ENCODE measurements at regions not wholly inside any gene's neighbourhood (a gene's known extent, or its start where the extent isn't known, plus 50 kb on each side); places are given as distances from the start of the nearest gene placed in this dataset.

DNA sequence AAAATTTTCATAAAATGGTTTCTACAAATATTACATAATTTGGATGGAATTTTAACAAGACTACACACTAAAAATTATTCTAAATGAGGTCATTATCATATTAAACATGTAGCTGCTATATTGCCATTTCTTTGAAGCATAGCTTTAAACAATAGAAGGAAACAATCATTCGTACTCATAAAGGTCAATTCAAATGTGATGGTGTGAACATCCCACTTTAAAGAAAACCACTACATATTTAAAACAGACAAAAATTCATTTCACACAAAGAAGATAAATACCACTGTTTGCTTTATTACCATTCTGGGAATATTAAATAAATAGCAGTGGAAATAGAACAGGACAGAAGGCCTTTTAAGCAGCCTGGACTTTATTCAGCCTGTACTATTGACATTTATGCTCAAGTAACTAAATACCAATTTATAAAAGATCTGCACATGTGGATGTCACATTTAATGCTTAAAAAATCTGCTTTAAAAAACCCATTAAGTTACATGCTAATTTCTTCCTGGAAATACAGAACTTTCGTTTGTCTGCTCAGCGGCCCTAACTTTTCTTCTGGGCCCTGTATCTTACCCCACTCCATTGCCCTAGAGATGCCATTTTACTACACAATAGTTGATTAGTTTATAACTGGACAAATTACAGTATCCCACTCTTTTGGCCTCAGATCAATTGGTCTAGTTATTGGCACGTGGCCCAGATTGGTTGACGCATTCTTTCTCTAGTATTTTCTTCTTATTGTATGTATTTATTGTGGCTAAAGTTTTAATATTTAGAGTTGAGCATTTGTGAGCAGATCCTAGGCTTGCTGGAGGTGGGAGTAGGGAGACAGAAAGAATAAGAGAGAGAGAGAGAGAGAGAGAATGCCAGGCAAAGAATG lies 215.1 kb upstream of the SPRY2 start:
- Histone ChIP-seq H3K27me3 (ENCODE audit: control insufficient read depth, insufficient read depth, low read length) (no peaks in the 10 kb centered on the region), H3K9ac (ENCODE audit: low read length in 3 of 3) (no peak overlapping the region), H3K27ac (ENCODE audit: low read depth in 2 of 2, low read length in 2 of 2) (no peak overlapping the region), H3K4me1 (ENCODE audit: control insufficient read depth in 2 of 3, insufficient read depth in 2 of 3, low read depth in 1 of 3, low read length in 3 of 3) (no peaks in the 10 kb centered on the region), H3K36me3 (ENCODE audit: control insufficient read depth in 2 of 3, insufficient read depth in 3 of 3, low read length in 3 of 3) (no peaks in the 10 kb centered on the region), H3K4me3 (ENCODE audit: low read length in 3 of 3) (no peak overlapping the region), H3K9me3 (ENCODE audit: control insufficient read depth in 2 of 3, insufficient read depth in 1 of 3, low read length in 3 of 3) (no peaks in the 10 kb centered on the region)
- intact Hi-C loops (cut with DNase I) = no loop called here
- FAIRE-seq (no peak), DNase-seq (peak in 1 of 5 donors; percentile 22)
- TF ChIP-seq CTCF (IDR thresholded peaks at IDR 0.05; ENCODE audit: borderline replicate concordance, extremely low read depth, insufficient read depth) = no peak

DNA sequence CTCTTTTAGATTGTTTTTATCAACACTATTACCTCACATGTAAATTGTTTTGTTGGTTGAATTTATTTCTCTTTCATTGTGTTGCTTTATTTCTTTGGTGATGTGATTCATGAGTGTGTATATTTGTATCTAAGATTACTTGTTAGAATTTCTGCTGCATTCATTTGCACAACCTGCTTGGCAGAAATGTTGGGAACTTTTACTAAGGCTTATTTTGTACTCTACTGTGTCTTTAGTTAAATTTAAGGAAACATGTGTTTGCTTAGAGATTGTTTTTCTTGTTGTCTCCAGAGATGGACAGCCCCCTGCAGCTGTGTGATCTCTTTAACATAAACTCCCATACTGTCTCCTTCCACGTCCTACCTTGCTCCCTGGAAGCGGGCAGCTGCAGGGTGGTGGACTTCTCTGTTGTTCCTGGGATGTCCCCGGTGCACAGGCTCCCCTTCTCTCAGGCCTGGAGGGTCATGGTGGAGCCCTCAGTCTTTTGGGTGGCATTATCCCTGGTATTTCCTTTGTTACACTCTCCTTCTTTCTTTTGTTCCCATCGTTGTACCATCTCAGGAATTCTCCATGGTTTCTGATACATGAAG lies 212.0 kb upstream of the SPRY2 start:
- no peak overlapping the region for H3K4me3 ChIP-seq (ENCODE audit: low read length in 3 of 3)
- FAIRE-seq = no peak
- no peak overlapping the region for H3K27ac ChIP-seq (ENCODE audit: low read depth in 2 of 2, low read length in 2 of 2)
- H3K27me3 ChIP-seq (ENCODE audit: control insufficient read depth, insufficient read depth, low read length) = no peaks in the 10 kb centered on the region
- H3K36me3 ChIP-seq (ENCODE audit: control insufficient read depth in 2 of 3, insufficient read depth in 3 of 3, low read length in 3 of 3) = no peaks in the 10 kb centered on the region
- H3K4me1 ChIP-seq (ENCODE audit: control insufficient read depth in 2 of 3, insufficient read depth in 2 of 3, low read depth in 1 of 3, low read length in 3 of 3) = no peaks in the 10 kb centered on the region
- H3K9me3 ChIP-seq (ENCODE audit: control insufficient read depth in 2 of 3, insufficient read depth in 1 of 3, low read length in 3 of 3) = no peaks in the 10 kb centered on the region
- intact Hi-C loops (cut with DNase I) = no loop called here
- TF ChIP-seq CTCF (IDR thresholded peaks at IDR 0.05; ENCODE audit: borderline replicate concordance, extremely low read depth, insufficient read depth) = no peak
- no peak overlapping the region for H3K9ac ChIP-seq (ENCODE audit: low read length in 3 of 3)
- peak in 1 of 5 donors; percentile 25 for DNase-seq

DNA sequence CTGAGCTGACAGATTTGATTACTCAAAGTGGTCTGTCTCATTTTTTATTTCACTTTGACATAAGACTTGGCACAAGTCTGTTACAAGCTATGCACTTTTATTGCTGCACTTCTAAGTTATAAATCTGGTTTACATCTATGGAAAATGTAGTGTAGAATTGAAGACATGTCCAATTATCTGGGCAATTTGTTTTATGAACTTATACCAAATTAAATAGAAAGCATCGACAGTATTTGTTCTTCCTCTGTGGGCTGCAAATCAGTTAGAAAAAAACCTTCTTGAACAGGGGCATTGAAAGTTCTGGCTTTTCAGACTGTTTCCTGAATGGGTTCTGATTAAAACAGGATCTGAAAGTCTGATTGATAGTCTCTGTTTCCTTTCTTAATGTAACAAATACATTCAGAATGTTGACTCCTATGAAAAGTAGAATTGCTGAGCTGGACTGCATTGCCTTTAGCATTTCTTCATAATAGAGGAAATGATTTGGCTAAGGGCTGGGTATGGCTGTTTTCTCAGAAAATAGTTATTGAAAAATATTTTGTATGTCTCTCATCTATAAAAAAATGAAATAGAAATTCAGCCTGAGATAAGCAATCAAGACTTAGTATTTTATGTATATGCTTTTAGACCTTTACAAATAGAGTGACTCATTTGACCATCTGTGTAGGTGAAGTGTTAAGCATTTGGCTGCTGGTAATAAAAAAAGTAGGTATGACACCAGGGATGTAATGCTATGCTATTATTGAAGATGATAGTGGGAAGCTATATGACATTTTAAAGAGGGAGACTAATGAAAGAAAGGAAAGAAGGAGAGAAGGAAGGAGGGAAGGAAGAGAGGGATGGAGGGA lies 210.9 kb upstream of the SPRY2 start:
- no peak overlapping the region for H3K9ac ChIP-seq (ENCODE audit: low read length in 3 of 3)
- no peaks in the 10 kb centered on the region for H3K9me3 ChIP-seq (ENCODE audit: control insufficient read depth in 2 of 3, insufficient read depth in 1 of 3, low read length in 3 of 3)
- intact Hi-C loops (cut with DNase I) = no loop called here
- DNase-seq (peak in 2 of 5 donors; percentile 51 to 73), FAIRE-seq (no peak)
- H3K4me1 ChIP-seq (ENCODE audit: control insufficient read depth in 2 of 3, insufficient read depth in 2 of 3, low read depth in 1 of 3, low read length in 3 of 3) = no peaks in the 10 kb centered on the region
- no peak overlapping the region for H3K4me3 ChIP-seq (ENCODE audit: low read length in 3 of 3)
- H3K36me3 ChIP-seq (ENCODE audit: control insufficient read depth in 2 of 3, insufficient read depth in 3 of 3, low read length in 3 of 3) = no peaks in the 10 kb centered on the region
- no peak overlapping the region for H3K27ac ChIP-seq (ENCODE audit: low read depth in 2 of 2, low read length in 2 of 2)
- no peak for TF ChIP-seq CTCF (IDR thresholded peaks at IDR 0.05; ENCODE audit: borderline replicate concordance, extremely low read depth, insufficient read depth)
- no peaks in the 10 kb centered on the region for H3K27me3 ChIP-seq (ENCODE audit: control insufficient read depth, insufficient read depth, low read length)
